Upper lobe of right lung (tissue), 1 donor: ENCODE measurements at regions not wholly inside any gene's neighbourhood (a gene's known extent, or its start where the extent isn't known, plus 50 kb on each side); places are given as distances from the start of the nearest gene placed in this dataset.

Source experiments
- ATAC-seq: fragments of 200-7000 bp; cut with Tn5 transposase; one replicate; pipeline ENCODE4 v1.9.1; 2020; ENCODE audit warnings: mild to moderate bottlenecking, moderate library complexity
- DNase-seq: peaks from one replicate; pipeline ENCODE4 v3.0.0-alpha.2; 2020
- H3K27ac ChIP-seq: fragments of 200-600 bp; one replicate; pipeline ENCODE4 v1.8.0; 2022
- H3K27me3 ChIP-seq: fragments of 200-600 bp; one replicate; pipeline ENCODE4 v1.8.0; 2022; ENCODE audit warnings: mild to moderate bottlenecking
- H3K36me3 ChIP-seq: fragments of 200-600 bp; one replicate; pipeline ENCODE4 v1.8.0; 2022
- H3K4me1 ChIP-seq: fragments of 200-600 bp; one replicate; pipeline ENCODE4 v1.8.0; 2022
- H3K4me3 ChIP-seq: fragments of 200-600 bp; one replicate; pipeline ENCODE4 v1.8.0; 2022; ENCODE audit warnings: mild to moderate bottlenecking
- H3K9me3 ChIP-seq: fragments of 200-600 bp; one replicate; pipeline ENCODE4 v1.8.0; 2022
- CTCF ChIP-seq: fragments of 200-600 bp; IDR thresholded peaks from one replicate; pipeline ENCODE4 v1.8.0; 2022; ENCODE audit warnings: antibody characterized with exemption
- intact Hi-C: fragments of 100-400 bp; cut with DNase I; formaldehyde crosslinking; loops from one replicate; pipeline ENCODE4 v1.11.0; 2022
- donor health status: DM: no; HTN: yes; CAD: no; lungs with severe emphysema.

DNA sequence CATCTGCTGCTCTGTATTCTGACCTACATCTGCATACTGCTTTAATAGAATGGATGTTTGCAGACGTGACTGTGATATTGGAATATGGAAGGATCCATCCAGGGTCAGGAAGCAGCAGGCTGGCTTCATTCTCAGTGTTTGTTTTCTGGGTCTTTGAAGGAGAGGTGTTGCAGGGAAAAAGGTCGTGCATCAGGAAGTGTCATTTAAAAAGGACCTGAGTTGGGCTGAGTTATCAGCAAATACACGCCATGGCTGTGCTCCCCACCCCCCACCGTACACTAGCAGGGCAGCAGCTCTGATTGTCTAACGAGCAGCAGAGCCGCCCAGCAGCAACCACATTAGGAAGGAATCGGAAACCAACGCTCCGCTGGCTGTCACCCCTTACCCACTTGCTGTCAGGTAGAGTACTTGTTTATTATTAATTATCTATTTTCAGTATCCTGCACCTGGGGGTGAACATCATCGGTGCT is 63.1 kb upstream of the STEAP1B start:
- no peaks in the 10 kb centered on the region for H3K36me3 ChIP-seq
- ATAC-seq (no peak), DNase-seq (no peak)
- intact Hi-C loops, result no loop called here
- peak overlapping the region; percentile 11 for H3K4me3 ChIP-seq
- peaks cover 58% of the 10 kb centered on the region for H3K4me1 ChIP-seq
- H3K27me3 ChIP-seq, result no peaks in the 10 kb centered on the region
- no peaks in the 10 kb centered on the region for H3K9me3 ChIP-seq
- no peak for TF ChIP-seq CTCF
- peak overlapping the region; percentile 65 for H3K27ac ChIP-seq

DNA sequence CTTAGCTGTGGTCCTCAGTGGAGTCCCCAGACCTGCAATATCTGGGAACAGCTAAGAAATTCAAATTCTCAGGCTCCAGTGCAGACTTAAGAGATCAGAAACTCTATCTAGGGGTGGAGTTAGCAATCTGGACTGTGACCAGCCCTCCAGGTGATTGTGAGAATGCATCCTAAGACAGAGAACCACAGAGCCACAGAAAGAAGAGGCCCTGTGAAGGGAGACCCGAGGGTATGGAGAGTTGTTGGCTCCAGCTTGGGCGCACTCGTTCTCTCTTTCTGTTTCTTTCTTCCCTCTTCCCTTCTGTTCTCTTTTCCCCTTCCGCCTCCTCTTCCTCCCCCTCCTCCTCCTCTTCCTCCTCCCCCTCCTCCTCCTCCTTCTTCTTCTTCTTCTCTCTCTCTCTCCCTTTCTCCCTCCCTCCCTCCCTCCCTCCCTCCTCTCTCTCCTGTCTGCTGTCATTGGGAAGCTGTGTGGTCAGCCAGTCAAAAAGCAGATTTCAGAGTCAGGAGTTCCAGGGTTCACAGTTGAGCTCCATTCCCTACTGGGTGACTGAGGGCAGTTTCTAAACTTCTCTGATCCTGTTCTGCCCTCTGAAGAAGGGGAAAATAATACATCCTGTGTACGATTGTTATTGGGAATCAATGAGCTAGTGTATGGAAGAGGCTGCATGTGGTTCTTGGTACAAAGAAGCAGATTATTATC is 62.1 kb upstream of the STEAP1B start:
- peaks cover 58% of the 10 kb centered on the region for H3K4me1 ChIP-seq
- no peak for TF ChIP-seq CTCF
- H3K4me3 ChIP-seq, result no peak overlapping the region
- H3K9me3 ChIP-seq, result no peaks in the 10 kb centered on the region
- no peaks in the 10 kb centered on the region for H3K36me3 ChIP-seq
- no peak for DNase-seq
- H3K27me3 ChIP-seq, result no peaks in the 10 kb centered on the region
- no peak for ATAC-seq
- intact Hi-C loops, result no loop called here
- H3K27ac ChIP-seq, result no peak overlapping the region

DNA sequence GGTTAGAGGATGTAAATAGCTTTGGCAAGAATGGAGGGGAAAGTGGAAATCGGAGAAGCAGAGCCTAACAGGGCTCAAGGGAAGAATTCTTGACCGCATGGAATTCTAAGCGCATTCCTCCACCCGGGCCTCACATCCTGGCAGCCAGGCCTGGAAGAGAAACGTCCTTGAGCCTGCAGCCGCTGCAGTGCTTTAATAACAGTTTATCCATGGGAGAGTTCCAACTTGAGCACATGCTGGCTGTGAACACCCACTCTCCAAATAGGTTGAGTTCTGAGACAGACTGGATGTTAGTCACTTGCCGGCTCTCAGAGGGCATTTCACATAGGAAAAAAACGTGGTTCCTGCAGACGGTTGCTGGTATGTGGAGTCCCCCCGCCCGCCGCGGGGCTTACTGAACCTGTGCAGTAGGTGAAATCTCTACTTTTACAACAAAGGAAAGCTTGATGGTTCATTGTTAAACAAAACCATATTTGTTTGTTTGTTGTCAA is 61.4 kb upstream of the STEAP1B start:
- intact Hi-C loops, result no loop called here
- no peaks in the 10 kb centered on the region for H3K36me3 ChIP-seq
- no peak overlapping the region for H3K27ac ChIP-seq
- DNase-seq (peak; percentile 71), ATAC-seq (peak; percentile 84)
- H3K9me3 ChIP-seq, result no peaks in the 10 kb centered on the region
- no peak for TF ChIP-seq CTCF
- H3K4me3 ChIP-seq, result no peak overlapping the region
- peaks cover 58% of the 10 kb centered on the region for H3K4me1 ChIP-seq
- no peaks in the 10 kb centered on the region for H3K27me3 ChIP-seq

DNA sequence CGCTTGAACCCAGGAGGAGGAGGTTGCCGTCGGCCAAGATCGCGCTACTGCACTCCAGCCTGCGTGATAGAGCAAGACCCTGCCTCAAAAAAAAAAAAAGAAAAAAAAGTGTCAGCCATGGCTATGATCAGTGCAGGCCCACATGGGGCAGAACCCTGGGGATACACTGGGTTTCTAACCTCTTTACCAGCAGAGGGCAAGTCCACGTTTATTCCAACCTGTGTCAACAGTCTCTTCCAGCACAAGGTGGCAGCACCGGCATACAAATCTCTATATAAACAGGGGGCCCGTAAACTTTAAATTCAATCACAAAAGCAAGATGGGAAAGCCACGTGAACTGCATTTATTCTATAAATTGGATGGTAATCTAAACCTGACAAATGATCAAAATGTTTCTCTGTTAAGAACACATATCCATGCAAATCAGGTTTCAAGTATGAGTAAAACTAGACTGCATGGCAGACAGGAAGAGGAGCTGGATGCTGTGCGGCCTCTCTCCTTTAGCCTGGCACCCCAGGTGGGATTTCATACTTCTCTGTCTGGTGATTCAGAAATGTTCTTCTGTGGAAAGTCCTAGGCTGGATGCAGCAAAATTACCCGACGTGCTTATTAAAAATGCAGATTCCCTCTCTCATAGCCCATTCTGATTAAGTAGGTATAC is 60.0 kb upstream of the STEAP1B start:
- intact Hi-C loops, result loop anchor here (5.0 kb wide), 2 partner anchors 167 to 497 kb away; partner anchors contain the start of gene IL6
- Histone ChIP-seq H3K27me3 (no peaks in the 10 kb centered on the region), H3K9me3 (no peaks in the 10 kb centered on the region), H3K4me3 (no peak overlapping the region), H3K4me1 (peaks cover 44% of the 10 kb centered on the region), H3K36me3 (no peaks in the 10 kb centered on the region), H3K27ac (no peak overlapping the region)
- ATAC-seq, result peak; percentile 89
- TF ChIP-seq CTCF, result peak; percentile 81
- no peak for DNase-seq

- TF ChIP-seq CTCF, result no peak
- Histone ChIP-seq H3K4me3 (no peak overlapping the region), H3K4me1 (peaks cover 17% of the 10 kb centered on the region), H3K27ac (no peak overlapping the region), H3K36me3 (no peaks in the 10 kb centered on the region), H3K27me3 (peaks cover 5% of the 10 kb centered on the region), H3K9me3 (no peaks in the 10 kb centered on the region)
- intact Hi-C loops, result loop anchor here (5.0 kb wide), 2 partner anchors 170 to 500 kb away; partner anchors contain the start of gene IL6
- DNase-seq (no peak), ATAC-seq (no peak)
Measured at GRCh38 chr7:22557167-22557566, 57.2 kb upstream of the STEAP1B start.
